ENCODE measurements at regions not wholly inside any gene's neighbourhood (a gene's known extent, or its start where the extent isn't known, plus 50 kb on each side); places are given as distances from the start of the nearest gene placed in this dataset.

- no peak for TF ChIP-seq CTCF (IDR thresholded peaks at IDR 0.05)
- TF ChIP-seq POLR2A (IDR thresholded peaks at IDR 0.05) = no peak
These were observed 557.2 kb downstream of the TUSC7 start for GRCh38 chr3:117266806-117267205.

Data from adrenal gland (tissue), 5 donors.